ENCODE measurements at regions not wholly inside any gene's neighbourhood (a gene's known extent, or its start where the extent isn't known, plus 50 kb on each side); places are given as distances from the start of the nearest gene placed in this dataset.

DNA sequence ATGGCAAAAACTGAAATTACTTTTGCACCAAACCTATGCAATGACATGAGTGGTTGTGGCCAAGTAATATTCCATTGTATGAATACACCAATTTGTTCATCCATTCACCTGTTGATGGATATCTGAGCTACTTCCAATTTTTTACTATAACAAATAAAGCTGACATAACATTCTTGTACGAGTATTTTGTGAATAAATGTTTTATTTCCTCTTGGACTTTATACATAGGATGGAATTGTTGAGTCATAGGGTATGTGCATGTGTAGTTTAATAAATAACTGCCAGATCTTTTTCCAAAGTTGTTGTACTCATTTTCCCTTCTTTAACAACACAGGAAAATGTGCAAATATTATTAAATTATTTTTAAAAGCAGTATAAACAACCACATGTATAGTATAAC is 146.1 kb upstream of the ZNF462 start:
- Histone ChIP-seq H3K4me3 (no peak overlapping the region), H3K27me3 (no peaks in the 10 kb centered on the region), H3K4me1 (no peaks in the 10 kb centered on the region), H3K36me3 (no peaks in the 10 kb centered on the region), H3K27ac (no peak overlapping the region), H3K9me3 (no peaks in the 10 kb centered on the region)
- no peak for TF ChIP-seq POLR2A (IDR thresholded peaks at IDR 0.05)
- TF ChIP-seq, protein P1, sequence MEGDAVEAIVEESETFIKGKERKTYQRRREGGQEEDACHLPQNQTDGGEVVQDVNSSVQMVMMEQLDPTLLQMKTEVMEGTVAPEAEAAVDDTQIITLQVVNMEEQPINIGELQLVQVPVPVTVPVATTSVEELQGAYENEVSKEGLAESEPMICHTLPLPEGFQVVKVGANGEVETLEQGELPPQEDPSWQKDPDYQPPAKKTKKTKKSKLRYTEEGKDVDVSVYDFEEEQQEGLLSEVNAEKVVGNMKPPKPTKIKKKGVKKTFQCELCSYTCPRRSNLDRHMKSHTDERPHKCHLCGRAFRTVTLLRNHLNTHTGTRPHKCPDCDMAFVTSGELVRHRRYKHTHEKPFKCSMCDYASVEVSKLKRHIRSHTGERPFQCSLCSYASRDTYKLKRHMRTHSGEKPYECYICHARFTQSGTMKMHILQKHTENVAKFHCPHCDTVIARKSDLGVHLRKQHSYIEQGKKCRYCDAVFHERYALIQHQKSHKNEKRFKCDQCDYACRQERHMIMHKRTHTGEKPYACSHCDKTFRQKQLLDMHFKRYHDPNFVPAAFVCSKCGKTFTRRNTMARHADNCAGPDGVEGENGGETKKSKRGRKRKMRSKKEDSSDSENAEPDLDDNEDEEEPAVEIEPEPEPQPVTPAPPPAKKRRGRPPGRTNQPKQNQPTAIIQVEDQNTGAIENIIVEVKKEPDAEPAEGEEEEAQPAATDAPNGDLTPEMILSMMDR (IDR thresholded peaks at IDR 0.05), result no peak
- no peak for DNase-seq

DNA sequence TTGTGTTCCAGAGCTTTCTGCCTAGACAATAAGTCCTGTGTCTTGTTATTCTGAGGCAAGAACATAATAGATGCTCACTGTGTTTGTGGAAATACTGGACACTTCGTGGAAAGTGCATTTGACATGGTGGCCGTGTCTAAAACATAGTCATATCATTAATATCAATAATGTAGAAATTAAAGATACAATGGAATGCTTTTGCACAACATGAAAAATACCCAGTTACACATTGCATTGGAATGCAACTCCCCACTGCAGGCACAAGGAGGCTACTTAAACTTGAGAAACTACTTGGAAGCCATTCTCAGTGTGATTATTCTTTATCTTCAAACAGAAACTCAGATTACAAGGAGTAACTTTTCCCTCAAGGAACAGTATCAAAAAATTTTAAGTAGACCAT is 145.3 kb upstream of the ZNF462 start:
- Histone ChIP-seq H3K9me3 (no peaks in the 10 kb centered on the region), H3K4me1 (no peaks in the 10 kb centered on the region), H3K27ac (no peak overlapping the region), H3K27me3 (no peaks in the 10 kb centered on the region), H3K36me3 (no peaks in the 10 kb centered on the region), H3K4me3 (no peak overlapping the region)
- no peak for DNase-seq
- no peak for TF ChIP-seq POLR2A (IDR thresholded peaks at IDR 0.05)
- TF ChIP-seq, protein P1 (IDR thresholded peaks at IDR 0.05), result peak in 2 of 6 experiments; percentile 5 to 9

DNA sequence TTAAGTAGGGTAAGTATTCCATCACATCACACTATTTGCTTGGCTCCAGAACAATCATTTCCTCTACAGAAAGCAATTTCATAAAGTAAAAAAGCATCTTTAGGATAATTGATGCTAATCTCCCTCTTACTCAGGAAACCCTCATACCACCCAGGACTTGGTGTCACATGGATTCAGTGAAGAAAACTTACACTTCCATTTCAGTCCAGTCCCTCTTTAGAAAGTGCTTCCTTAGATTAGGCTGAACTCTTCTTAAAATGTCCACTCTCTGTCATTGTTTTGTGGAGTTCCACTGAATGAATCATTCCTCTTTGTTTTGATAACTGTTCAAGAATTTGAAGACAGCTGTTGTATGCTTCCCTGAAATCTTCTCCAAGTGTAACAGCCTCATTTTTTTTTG is 144.0 kb upstream of the ZNF462 start:
- Histone ChIP-seq H3K36me3 (no peaks in the 10 kb centered on the region), H3K27me3 (no peaks in the 10 kb centered on the region), H3K9me3 (no peaks in the 10 kb centered on the region), H3K27ac (no peak overlapping the region), H3K4me1 (no peaks in the 10 kb centered on the region), H3K4me3 (no peak overlapping the region)
- DNase-seq, result no peak
- no peak for TF ChIP-seq POLR2A (IDR thresholded peaks at IDR 0.05)
- TF ChIP-seq, protein P1 (IDR thresholded peaks at IDR 0.05), result no peak

DNA sequence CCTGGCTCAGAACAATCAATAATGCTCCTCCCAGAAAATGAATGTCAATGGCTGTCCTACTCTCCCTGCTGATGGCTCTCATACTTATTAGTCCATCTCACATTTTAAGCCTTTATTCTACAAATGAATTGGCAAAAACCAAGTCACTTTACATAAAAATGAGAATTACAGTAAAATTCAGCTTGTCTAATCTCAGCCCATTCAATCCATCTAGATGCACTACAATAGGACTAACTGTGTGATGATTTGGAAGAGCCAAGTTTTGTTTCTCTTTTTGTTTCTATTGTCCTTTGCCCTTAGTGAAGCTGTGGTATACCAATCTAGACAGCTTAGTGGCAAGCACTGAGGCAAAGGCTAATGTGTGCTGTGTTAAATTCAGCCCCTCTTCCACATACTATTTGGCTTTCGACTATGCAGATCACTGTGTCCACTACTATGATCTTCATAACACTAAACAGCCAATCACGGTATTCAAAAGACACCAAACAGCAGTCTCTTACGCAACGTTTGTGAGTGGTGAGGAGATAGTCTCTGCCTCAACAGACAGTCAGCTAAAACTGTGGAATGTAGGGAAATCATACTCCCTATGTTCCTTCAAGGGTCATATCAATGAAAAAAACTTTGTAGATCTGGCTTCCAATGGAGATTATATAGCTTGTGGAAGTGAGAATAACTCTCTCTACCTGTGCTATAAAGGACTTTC is 140.8 kb upstream of the ZNF462 start:
- DNase-seq, result no peak
- H3K4me1 ChIP-seq, result no peaks in the 10 kb centered on the region
- H3K36me3 ChIP-seq, result no peaks in the 10 kb centered on the region
- TF ChIP-seq, protein P1 (IDR thresholded peaks at IDR 0.05), result no peak
- no peak for TF ChIP-seq POLR2A (IDR thresholded peaks at IDR 0.05)
- no peak overlapping the region for H3K27ac ChIP-seq
- H3K9me3 ChIP-seq, result no peaks in the 10 kb centered on the region
- no peaks in the 10 kb centered on the region for H3K27me3 ChIP-seq
- no peak overlapping the region for H3K4me3 ChIP-seq

DNA sequence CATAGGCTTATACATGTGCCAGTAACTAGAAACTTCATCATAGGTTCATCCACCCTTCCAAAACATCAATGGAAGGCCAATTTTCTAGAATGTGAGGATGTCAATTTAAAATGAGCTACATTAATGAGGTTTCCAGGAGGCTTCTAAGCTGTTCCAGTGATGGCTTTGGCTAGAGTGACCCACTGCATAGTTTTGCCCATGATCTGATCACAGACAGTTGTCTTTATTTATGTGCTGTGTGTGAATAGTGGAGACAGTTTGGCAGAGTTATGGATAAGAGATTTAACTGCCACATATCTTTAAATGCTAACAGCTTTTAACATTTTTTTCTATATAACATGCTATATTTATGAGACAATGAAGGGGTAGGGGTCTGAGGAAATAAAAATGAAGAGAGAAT is 139.0 kb upstream of the ZNF462 start:
- no peak for DNase-seq
- H3K9me3 ChIP-seq, result no peaks in the 10 kb centered on the region
- no peak overlapping the region for H3K4me3 ChIP-seq

More for the DNA sequence above, 139.0 kb upstream of the ZNF462 start:
- H3K36me3 ChIP-seq, result no peaks in the 10 kb centered on the region
- no peak overlapping the region for H3K27ac ChIP-seq
- no peaks in the 10 kb centered on the region for H3K27me3 ChIP-seq
- TF ChIP-seq POLR2A (IDR thresholded peaks at IDR 0.05), result no peak
- TF ChIP-seq, protein P1 (IDR thresholded peaks at IDR 0.05), result no peak
- H3K4me1 ChIP-seq, result no peaks in the 10 kb centered on the region

All from Peyer's patch (tissue), 4 donors.